Choroid plexus epithelial cell (primary cell): ENCODE measurements at regions not wholly inside any gene's neighbourhood (a gene's known extent, or its start where the extent isn't known, plus 50 kb on each side); places are given as distances from the start of the nearest gene placed in this dataset.
A peak's percentile ranks its signal among the peaks of the same experiment; 100 is the strongest.

ENCODE experiments used
- DNase-seq: peaks from one replicate; pipeline ENCODE4 v3.0.0-alpha.2; 2010; ENCODE audit warnings: low read depth
- H3K4me3 ChIP-seq: 2 replicates; pipeline ENCODE4 v1.5.1; 2011; ENCODE audit warnings: low read depth, mild to moderate bottlenecking, control low read depth, low read length, moderate library complexity
- TF ChIP-seq, protein P1 (sequence below): conservative IDR thresholded peaks from 2 replicates; pipeline ENCODE4 v1.5.1; 2011; ENCODE audit warnings: low read depth, mild to moderate bottlenecking, control low read depth, inconsistent platforms, low read length, moderate library complexity

DNA sequence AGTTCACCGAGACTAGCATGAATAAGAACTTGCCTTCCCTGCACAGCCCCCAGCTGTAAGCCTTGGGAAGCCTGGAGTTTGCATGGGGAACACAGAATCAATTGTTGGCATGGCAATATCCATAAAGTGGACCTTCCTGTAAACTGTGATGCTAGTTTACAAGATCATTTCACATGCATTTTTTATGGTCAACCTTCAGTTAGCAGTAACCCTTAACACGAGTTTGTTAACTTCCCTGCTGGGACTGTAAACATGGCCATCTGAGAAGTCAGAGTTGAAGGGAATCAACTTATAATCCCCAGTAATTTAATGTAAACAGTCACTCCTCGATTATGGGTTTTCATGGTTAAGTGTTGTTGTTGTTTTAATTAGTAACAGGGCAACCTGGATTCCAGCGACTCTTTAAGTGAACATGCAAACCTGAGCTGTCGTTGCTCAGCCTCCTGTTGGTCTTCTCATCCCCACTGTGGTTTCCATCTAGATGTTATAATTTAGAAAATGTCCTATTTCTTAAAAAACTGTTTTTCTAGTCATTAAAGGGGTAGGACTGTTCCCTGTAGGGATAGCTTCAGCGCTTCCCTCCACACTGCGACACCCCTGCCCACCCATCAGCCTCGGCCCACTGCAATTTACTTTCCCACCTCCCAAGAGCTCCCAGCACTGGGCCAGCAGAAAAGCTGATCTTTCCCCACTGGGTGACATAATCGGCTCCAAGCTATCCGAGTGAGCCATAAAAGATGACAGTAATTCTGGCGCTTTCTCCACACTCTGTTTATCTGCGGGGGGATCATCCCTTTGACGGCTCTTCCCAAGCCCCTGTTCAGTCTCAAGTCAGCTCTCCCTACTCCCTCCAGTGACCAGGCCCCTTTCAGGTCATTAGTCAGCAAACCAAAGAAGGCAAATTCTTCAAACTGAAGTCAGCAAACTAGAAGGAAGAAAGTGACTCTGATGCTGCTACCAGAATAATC, 107.6 kb upstream of the IPO9 start:
- peak; percentile 89 for DNase-seq

GRCh38 chr1:201724039-201724765, 104.8 kb upstream of the IPO9 start:
- no peak overlapping the region for H3K4me3 ChIP-seq
- DNase-seq: no peak
- TF ChIP-seq, protein P1, sequence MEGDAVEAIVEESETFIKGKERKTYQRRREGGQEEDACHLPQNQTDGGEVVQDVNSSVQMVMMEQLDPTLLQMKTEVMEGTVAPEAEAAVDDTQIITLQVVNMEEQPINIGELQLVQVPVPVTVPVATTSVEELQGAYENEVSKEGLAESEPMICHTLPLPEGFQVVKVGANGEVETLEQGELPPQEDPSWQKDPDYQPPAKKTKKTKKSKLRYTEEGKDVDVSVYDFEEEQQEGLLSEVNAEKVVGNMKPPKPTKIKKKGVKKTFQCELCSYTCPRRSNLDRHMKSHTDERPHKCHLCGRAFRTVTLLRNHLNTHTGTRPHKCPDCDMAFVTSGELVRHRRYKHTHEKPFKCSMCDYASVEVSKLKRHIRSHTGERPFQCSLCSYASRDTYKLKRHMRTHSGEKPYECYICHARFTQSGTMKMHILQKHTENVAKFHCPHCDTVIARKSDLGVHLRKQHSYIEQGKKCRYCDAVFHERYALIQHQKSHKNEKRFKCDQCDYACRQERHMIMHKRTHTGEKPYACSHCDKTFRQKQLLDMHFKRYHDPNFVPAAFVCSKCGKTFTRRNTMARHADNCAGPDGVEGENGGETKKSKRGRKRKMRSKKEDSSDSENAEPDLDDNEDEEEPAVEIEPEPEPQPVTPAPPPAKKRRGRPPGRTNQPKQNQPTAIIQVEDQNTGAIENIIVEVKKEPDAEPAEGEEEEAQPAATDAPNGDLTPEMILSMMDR: no peak

More for the DNA sequence above, 107.6 kb upstream of the IPO9 start:
- no peak overlapping the region for H3K4me3 ChIP-seq
- TF ChIP-seq, protein P1: no peak

DNA sequence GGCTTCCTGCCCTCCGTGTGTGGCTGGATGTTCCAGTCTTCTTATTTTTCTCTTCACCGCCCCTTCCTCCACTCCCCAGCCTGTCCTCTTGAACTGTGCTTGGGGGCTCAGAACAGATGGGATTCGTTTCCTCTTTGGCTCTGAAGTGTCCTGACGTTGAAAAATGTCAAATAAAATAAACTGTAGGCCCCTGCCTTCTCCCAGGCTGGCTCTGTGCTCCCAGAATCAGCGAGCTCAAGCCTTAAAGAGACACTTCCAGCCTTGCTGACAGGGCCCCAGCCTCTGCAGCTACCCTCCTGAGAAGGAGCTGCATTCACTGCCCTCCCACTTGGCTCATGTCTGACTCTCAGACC, 104.2 kb upstream of the IPO9 start:
- peak; percentile 59 for DNase-seq
- H3K4me3 ChIP-seq: no peak overlapping the region
- TF ChIP-seq, protein P1: no peak

DNA sequence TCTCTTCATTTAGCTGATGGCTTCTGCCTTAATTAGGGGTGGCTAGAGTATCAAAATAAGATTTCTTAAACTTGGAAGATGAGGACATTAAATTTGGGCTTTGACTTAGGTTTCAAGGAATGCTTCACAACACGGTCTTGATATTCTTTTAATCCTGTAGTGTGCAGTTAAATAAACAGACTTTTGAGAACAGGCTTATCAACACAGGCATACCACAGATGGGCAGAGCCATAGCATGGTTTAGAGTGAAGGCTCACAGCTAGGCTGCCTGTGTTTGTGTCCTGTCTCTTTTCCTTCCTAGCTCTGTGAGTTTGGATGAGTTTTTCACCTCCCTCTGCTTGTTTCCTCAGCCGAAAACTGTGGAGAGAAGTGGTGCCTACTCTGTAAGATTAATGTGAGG, 102.3 kb upstream of the IPO9 start:
- peak; percentile 55 for DNase-seq
- TF ChIP-seq, protein P1: no peak
- H3K4me3 ChIP-seq: no peak overlapping the region

DNA sequence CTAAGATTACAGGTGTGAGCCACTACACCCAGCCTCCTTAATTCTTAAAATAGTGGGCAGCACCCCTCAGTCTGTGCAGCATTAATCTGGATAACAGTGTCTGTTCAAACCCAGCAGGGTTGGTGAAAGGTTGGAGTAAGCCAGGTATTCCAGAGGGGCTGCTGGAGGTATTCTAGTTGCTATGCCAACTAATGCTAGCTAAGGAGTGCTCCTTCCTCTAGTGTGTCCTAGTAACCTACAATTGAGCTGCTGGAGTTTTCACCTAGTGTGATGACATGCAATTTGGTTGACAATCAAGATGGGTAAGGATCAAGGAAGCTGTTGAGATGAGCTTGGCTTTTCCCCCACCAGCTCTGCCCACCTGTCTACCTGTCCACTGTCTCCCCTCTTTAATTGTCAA, 100.2 kb upstream of the IPO9 start:
- TF ChIP-seq, protein P1: no peak
- H3K4me3 ChIP-seq: no peak overlapping the region
- no peak for DNase-seq

DNA sequence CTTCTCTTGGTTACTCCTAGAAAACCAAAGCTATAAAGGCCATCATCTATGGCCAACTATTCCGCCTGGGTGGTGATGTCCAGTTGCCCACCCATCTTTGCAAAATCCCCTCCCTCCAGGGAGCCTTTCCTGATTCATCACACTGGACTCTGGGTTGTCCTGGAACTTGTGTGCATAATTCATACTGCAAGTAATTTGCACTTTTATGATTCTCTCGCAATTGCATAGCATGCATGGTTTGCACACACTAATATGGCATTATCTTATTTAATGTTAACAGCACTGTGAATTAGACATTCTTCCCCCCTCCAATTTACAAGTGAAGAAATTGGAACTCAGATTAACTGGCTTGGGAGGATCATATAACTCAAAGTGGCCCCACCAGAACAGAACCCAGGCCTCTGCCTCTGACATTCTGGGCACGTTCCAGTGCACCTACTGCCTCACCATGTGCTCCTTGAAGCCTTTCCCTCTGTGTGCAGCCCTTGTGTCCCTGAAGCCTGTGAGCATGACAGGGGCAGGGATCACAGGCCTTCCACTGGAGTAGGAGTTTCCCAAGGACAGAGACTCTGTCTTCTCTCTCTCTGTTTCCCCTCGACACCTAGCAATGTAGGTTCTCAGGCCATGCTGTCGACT, 98.9 kb upstream of the IPO9 start:
- no peak for DNase-seq
- TF ChIP-seq, protein P1: no peak
- H3K4me3 ChIP-seq: no peak overlapping the region
